ENCODE measurements at regions not wholly inside any gene's neighbourhood (a gene's known extent, or its start where the extent isn't known, plus 50 kb on each side); places are given as distances from the start of the nearest gene placed in this dataset.

GRCh38 chr20:12695937-12696336, 312.8 kb upstream of the SPTLC3 start:
- ATAC-seq (ENCODE audit: insufficient read depth, low read depth) = no peak
- H3K4me1 ChIP-seq (ENCODE audit: insufficient read depth, low read length) = no peaks in the 10 kb centered on the region
- TF ChIP-seq, protein P1, sequence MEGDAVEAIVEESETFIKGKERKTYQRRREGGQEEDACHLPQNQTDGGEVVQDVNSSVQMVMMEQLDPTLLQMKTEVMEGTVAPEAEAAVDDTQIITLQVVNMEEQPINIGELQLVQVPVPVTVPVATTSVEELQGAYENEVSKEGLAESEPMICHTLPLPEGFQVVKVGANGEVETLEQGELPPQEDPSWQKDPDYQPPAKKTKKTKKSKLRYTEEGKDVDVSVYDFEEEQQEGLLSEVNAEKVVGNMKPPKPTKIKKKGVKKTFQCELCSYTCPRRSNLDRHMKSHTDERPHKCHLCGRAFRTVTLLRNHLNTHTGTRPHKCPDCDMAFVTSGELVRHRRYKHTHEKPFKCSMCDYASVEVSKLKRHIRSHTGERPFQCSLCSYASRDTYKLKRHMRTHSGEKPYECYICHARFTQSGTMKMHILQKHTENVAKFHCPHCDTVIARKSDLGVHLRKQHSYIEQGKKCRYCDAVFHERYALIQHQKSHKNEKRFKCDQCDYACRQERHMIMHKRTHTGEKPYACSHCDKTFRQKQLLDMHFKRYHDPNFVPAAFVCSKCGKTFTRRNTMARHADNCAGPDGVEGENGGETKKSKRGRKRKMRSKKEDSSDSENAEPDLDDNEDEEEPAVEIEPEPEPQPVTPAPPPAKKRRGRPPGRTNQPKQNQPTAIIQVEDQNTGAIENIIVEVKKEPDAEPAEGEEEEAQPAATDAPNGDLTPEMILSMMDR (IDR thresholded peaks at IDR 0.05; ENCODE audit: borderline replicate concordance, extremely low read depth, low read length, poor library complexity, severe bottlenecking) = no peak
- no peak for TF ChIP-seq EZH2 (IDR thresholded peaks at IDR 0.05; ENCODE audit: borderline replicate concordance, low read depth, low read length, severe bottlenecking)
- H3K27ac ChIP-seq (ENCODE audit: low read length) = no peak overlapping the region
- H3K4me2 ChIP-seq (ENCODE audit: insufficient read depth, low read length) = no peak overlapping the region
- H2AFZ ChIP-seq (ENCODE audit: low read depth, low read length) = no peak overlapping the region
- H3K9me3 ChIP-seq (ENCODE audit: insufficient read depth, low read length, severe bottlenecking) = no peaks in the 10 kb centered on the region
- no peaks in the 10 kb centered on the region for H3K79me2 ChIP-seq (ENCODE audit: insufficient read depth, low read length)
- H3K27me3 ChIP-seq (ENCODE audit: insufficient read depth, low read length, poor library complexity) = no peaks in the 10 kb centered on the region
- no peak for DNase-seq
- H3K36me3 ChIP-seq (ENCODE audit: insufficient read depth, low read length) = no peaks in the 10 kb centered on the region
- no peak overlapping the region for H3K9ac ChIP-seq (ENCODE audit: low read depth, low read length)
- no peak overlapping the region for H3K4me3 ChIP-seq (ENCODE audit: low read depth in 1 of 2, low read length in 2 of 2)
- H4K20me1 ChIP-seq (ENCODE audit: insufficient read depth, low read length) = no peaks in the 10 kb centered on the region

DNA sequence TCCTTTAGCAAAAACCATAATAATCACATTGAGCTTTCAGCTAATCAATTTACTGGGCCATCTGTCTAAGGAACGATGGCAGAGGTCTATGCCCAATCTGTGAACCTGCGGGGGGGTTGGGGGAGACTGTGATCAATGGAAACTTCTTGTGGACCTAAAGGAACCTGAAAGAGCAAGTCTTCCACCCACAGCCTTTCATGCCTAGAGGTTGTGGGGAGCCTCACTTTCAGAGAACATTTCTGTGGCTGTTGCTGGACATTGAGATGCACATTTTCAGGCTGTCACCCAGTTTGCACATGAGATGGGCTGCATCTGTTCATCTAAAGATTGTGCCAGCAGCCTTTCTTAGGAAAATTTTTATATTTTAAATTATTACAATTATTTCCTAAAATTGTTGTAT, 310.0 kb upstream of the SPTLC3 start:
- H3K27me3 ChIP-seq (ENCODE audit: insufficient read depth, low read length, poor library complexity) = no peaks in the 10 kb centered on the region
- H3K4me1 ChIP-seq (ENCODE audit: insufficient read depth, low read length) = no peaks in the 10 kb centered on the region
- H3K4me3 ChIP-seq (ENCODE audit: low read depth in 1 of 2, low read length in 2 of 2) = no peak overlapping the region
- DNase-seq (no peak), ATAC-seq (ENCODE audit: insufficient read depth, low read depth) (no peak)
- no peak overlapping the region for H3K4me2 ChIP-seq (ENCODE audit: insufficient read depth, low read length)
- no peaks in the 10 kb centered on the region for H3K36me3 ChIP-seq (ENCODE audit: insufficient read depth, low read length)
- no peaks in the 10 kb centered on the region for H3K79me2 ChIP-seq (ENCODE audit: insufficient read depth, low read length)
- H3K27ac ChIP-seq (ENCODE audit: low read length) = no peak overlapping the region
- H3K9me3 ChIP-seq (ENCODE audit: insufficient read depth, low read length, severe bottlenecking) = no peaks in the 10 kb centered on the region
- H2AFZ ChIP-seq (ENCODE audit: low read depth, low read length) = no peak overlapping the region
- TF ChIP-seq EZH2 (IDR thresholded peaks at IDR 0.05; ENCODE audit: borderline replicate concordance, low read depth, low read length, severe bottlenecking) = no peak
- TF ChIP-seq, protein P1 (IDR thresholded peaks at IDR 0.05; ENCODE audit: borderline replicate concordance, extremely low read depth, low read length, poor library complexity, severe bottlenecking) = no peak
- H4K20me1 ChIP-seq (ENCODE audit: insufficient read depth, low read length) = no peaks in the 10 kb centered on the region
- no peak overlapping the region for H3K9ac ChIP-seq (ENCODE audit: low read depth, low read length)

GRCh38 chr20:12699374-12700228, 309.2 kb upstream of the SPTLC3 start:
- no peaks in the 10 kb centered on the region for H3K27me3 ChIP-seq (ENCODE audit: insufficient read depth, low read length, poor library complexity)
- no peaks in the 10 kb centered on the region for H3K9me3 ChIP-seq (ENCODE audit: insufficient read depth, low read length, severe bottlenecking)
- no peaks in the 10 kb centered on the region for H3K36me3 ChIP-seq (ENCODE audit: insufficient read depth, low read length)
- H3K4me2 ChIP-seq (ENCODE audit: insufficient read depth, low read length) = no peak overlapping the region
- no peak for TF ChIP-seq EZH2 (IDR thresholded peaks at IDR 0.05; ENCODE audit: borderline replicate concordance, low read depth, low read length, severe bottlenecking)
- TF ChIP-seq, protein P1 (IDR thresholded peaks at IDR 0.05; ENCODE audit: borderline replicate concordance, extremely low read depth, low read length, poor library complexity, severe bottlenecking) = no peak
- H3K9ac ChIP-seq (ENCODE audit: low read depth, low read length) = no peak overlapping the region
- DNase-seq (no peak), ATAC-seq (ENCODE audit: insufficient read depth, low read depth) (no peak)
- H3K4me1 ChIP-seq (ENCODE audit: insufficient read depth, low read length) = no peaks in the 10 kb centered on the region
- no peak overlapping the region for H3K27ac ChIP-seq (ENCODE audit: low read length)
- no peaks in the 10 kb centered on the region for H4K20me1 ChIP-seq (ENCODE audit: insufficient read depth, low read length)
- H2AFZ ChIP-seq (ENCODE audit: low read depth, low read length) = no peak overlapping the region
- H3K4me3 ChIP-seq (ENCODE audit: low read depth in 1 of 2, low read length in 2 of 2) = no peak overlapping the region
- no peaks in the 10 kb centered on the region for H3K79me2 ChIP-seq (ENCODE audit: insufficient read depth, low read length)
